Naive thymus-derived CD8-positive, alpha-beta T cell (primary cell): ENCODE measurements at regions not wholly inside any gene's neighbourhood (a gene's known extent, or its start where the extent isn't known, plus 50 kb on each side); places are given as distances from the start of the nearest gene placed in this dataset.

ENCODE experiments used
- ATAC-seq, 2 donors: fragments of 150-1000 bp; cut with Tn5 transposase in 1 of 2; sonication (Bioruptor Pico), chemical (Tn5 transposase) in 1 of 2; 1 replicate in 1 of 2; 2 replicates in 1 of 2; pipeline ENCODE4 v1.10.0; 2021; ENCODE audit warnings: mild to moderate bottlenecking in 2 of 2, moderate library complexity in 2 of 2
- POLR2A ChIA-PET: fragments of 350-600 bp; sonication (Branson Sonifier 250); formaldehyde crosslinking; loops from one replicate; lab custom pipeline; 2021; ENCODE audit warnings: antibody characterized with exemption; lab: Charles Lee
- DNase-seq, 10 donors: peaks; one replicate each; pipeline versions ENCODE4 v3.0.0 to v3.0.0-alpha.2; 2020 to 2022
- H3K27ac Mint-ChIP-seq, 10 donors: one replicate each; pipeline ENCODE4 v1.8.0; 2020 to 2022; ENCODE audit warnings: mild to moderate bottlenecking in 10 of 10, mixed read lengths in 10 of 10, moderate library complexity in 4 of 10, inconsistent platforms in 1 of 10
- H3K27me3 Mint-ChIP-seq, 5 donors: one replicate each; pipeline ENCODE4 v1.8.0; 2021 to 2022; ENCODE audit warnings: mixed read lengths in 5 of 5
- H3K36me3 Mint-ChIP-seq, 3 donors: one replicate each; pipeline ENCODE4 v1.8.0; 2020 to 2022; ENCODE audit warnings: mixed read lengths in 3 of 3, mild to moderate bottlenecking in 2 of 3, inconsistent platforms in 1 of 3
- H3K4me1 Mint-ChIP-seq, 4 donors: one replicate each; pipeline ENCODE4 v1.8.0; 2021 to 2022; ENCODE audit warnings: mixed read lengths in 4 of 4
- H3K4me3 Mint-ChIP-seq, 10 donors: one replicate each; pipeline ENCODE4 v1.8.0; 2020 to 2022; ENCODE audit warnings: mild to moderate bottlenecking in 10 of 10, mixed read lengths in 10 of 10, moderate library complexity in 6 of 10, inconsistent platforms in 1 of 10
- H3K9me3 Mint-ChIP-seq, 9 donors: one replicate each; pipeline ENCODE4 v1.8.0; 2020 to 2022; ENCODE audit warnings: mixed read lengths in 9 of 9, mild to moderate bottlenecking in 3 of 9, inconsistent platforms in 1 of 9, moderate library complexity in 1 of 9

GRCh38 chr11:116176484-116177005, 596.2 kb downstream of the BUD13 start:
- H3K4me1 Mint-ChIP-seq: no peaks in the 10 kb centered on the region
- H3K4me3 Mint-ChIP-seq: no peak overlapping the region
- DNase-seq (no peak), ATAC-seq (no peak)
- POLR2A ChIA-PET: no interaction called here
- H3K36me3 Mint-ChIP-seq: no peaks in the 10 kb centered on the region
- H3K27me3 Mint-ChIP-seq: peaks cover 2 to 38% (median 13%) of the 10 kb centered on the region in 5 donors
- H3K27ac Mint-ChIP-seq: peak overlapping the region in 1 of 10 donors; percentile 66
- H3K9me3 Mint-ChIP-seq: peaks cover 0 to 2% (median 0%) of the 10 kb centered on the region in 9 donors

GRCh38 chr11:116175707-116176106, 597.1 kb downstream of the BUD13 start:
- Mint-ChIP-seq H3K4me1 (no peaks in the 10 kb centered on the region), H3K9me3 (peaks cover 0 to 2% (median 0%) of the 10 kb centered on the region in 9 donors), H3K27ac (no peak overlapping the region), H3K27me3 (peaks cover 2 to 38% (median 13%) of the 10 kb centered on the region in 5 donors), H3K4me3 (no peak overlapping the region), H3K36me3 (no peaks in the 10 kb centered on the region)
- ATAC-seq (no peak), DNase-seq (no peak)
- POLR2A ChIA-PET: interaction anchor here (0.6 kb wide), 1 partner anchor 16 kb away, joined by 3 read pairs; no protein-coding TSS in a partner anchor

GRCh38 chr11:116173941-116174911, 598.6 kb downstream of the BUD13 start:
- H3K36me3 Mint-ChIP-seq: no peaks in the 10 kb centered on the region
- H3K27ac Mint-ChIP-seq: no peak overlapping the region
- H3K4me3 Mint-ChIP-seq: no peak overlapping the region
- ATAC-seq (no peak), DNase-seq (no peak)
- peaks cover 2 to 51% (median 10%) of the 10 kb centered on the region in 5 donors for H3K27me3 Mint-ChIP-seq
- peaks cover 0 to 2% (median 0%) of the 10 kb centered on the region in 9 donors for H3K9me3 Mint-ChIP-seq
- POLR2A ChIA-PET: no interaction called here
- no peaks in the 10 kb centered on the region for H3K4me1 Mint-ChIP-seq

GRCh38 chr11:116173506-116173905, 599.3 kb downstream of the BUD13 start:
- ATAC-seq (no peak), DNase-seq (no peak)
- Mint-ChIP-seq H3K36me3 (no peaks in the 10 kb centered on the region), H3K27ac (no peak overlapping the region), H3K4me3 (no peak overlapping the region), H3K27me3 (peaks cover 2 to 58% (median 9%) of the 10 kb centered on the region in 5 donors), H3K9me3 (peaks cover 0 to 2% (median 0%) of the 10 kb centered on the region in 9 donors), H3K4me1 (no peaks in the 10 kb centered on the region)
- POLR2A ChIA-PET: no interaction called here

- ATAC-seq (no peak), DNase-seq (no peak)
- POLR2A ChIA-PET: no interaction called here
- Mint-ChIP-seq H3K9me3 (peaks cover 0 to 2% (median 0%) of the 10 kb centered on the region in 9 donors), H3K36me3 (no peaks in the 10 kb centered on the region), H3K4me3 (no peak overlapping the region), H3K27ac (no peak overlapping the region), H3K4me1 (no peaks in the 10 kb centered on the region), H3K27me3 (peaks cover 2 to 62% (median 12%) of the 10 kb centered on the region in 5 donors)
Measured at GRCh38 chr11:116172851-116173250, 599.9 kb downstream of the BUD13 start.

GRCh38 chr11:116172156-116172555, 600.6 kb downstream of the BUD13 start:
- POLR2A ChIA-PET: no interaction called here

GRCh38 chr11:116171271-116172140, 601.3 kb downstream of the BUD13 start:
- POLR2A ChIA-PET: no interaction called here
- Mint-ChIP-seq H3K27ac (no peak overlapping the region), H3K36me3 (no peaks in the 10 kb centered on the region), H3K4me1 (no peaks in the 10 kb centered on the region), H3K4me3 (no peak overlapping the region), H3K9me3 (peaks cover 0 to 2% (median 0%) of the 10 kb centered on the region in 9 donors), H3K27me3 (peaks cover 2 to 50% (median 10%) of the 10 kb centered on the region in 5 donors)
- DNase-seq: no peak
- ATAC-seq: no peak

More at GRCh38 chr11:116172156-116172555, 600.6 kb downstream of the BUD13 start:
- DNase-seq: no peak
- H3K9me3 Mint-ChIP-seq: peaks cover 0 to 2% (median 0%) of the 10 kb centered on the region in 9 donors
- H3K4me1 Mint-ChIP-seq: no peaks in the 10 kb centered on the region
- no peak overlapping the region for H3K4me3 Mint-ChIP-seq
- H3K27ac Mint-ChIP-seq: no peak overlapping the region
- no peak for ATAC-seq
- H3K27me3 Mint-ChIP-seq: peaks cover 2 to 57% (median 12%) of the 10 kb centered on the region in 5 donors
- no peaks in the 10 kb centered on the region for H3K36me3 Mint-ChIP-seq

- Mint-ChIP-seq H3K36me3 (no peaks in the 10 kb centered on the region), H3K27me3 (peaks cover 2 to 45% (median 9%) of the 10 kb centered on the region in 5 donors), H3K4me1 (no peaks in the 10 kb centered on the region), H3K27ac (no peak overlapping the region), H3K4me3 (no peak overlapping the region), H3K9me3 (peaks cover 0 to 2% (median 0%) of the 10 kb centered on the region in 9 donors)
- POLR2A ChIA-PET: no interaction called here
- ATAC-seq (no peak), DNase-seq (no peak)
Measured at GRCh38 chr11:116170526-116171120, 602.2 kb downstream of the BUD13 start.

- Mint-ChIP-seq H3K27ac (no peak overlapping the region), H3K27me3 (peaks cover 2 to 53% (median 12%) of the 10 kb centered on the region in 5 donors), H3K36me3 (no peaks in the 10 kb centered on the region), H3K4me3 (no peak overlapping the region), H3K4me1 (no peaks in the 10 kb centered on the region), H3K9me3 (peaks cover 0 to 4% (median 0%) of the 10 kb centered on the region in 9 donors)
- DNase-seq (no peak), ATAC-seq (no peak)
- POLR2A ChIA-PET: no interaction called here
Measured at GRCh38 chr11:116169776-116170175, 603.0 kb downstream of the BUD13 start.

- Mint-ChIP-seq H3K4me1 (no peaks in the 10 kb centered on the region), H3K9me3 (peaks cover 0 to 4% (median 0%) of the 10 kb centered on the region in 9 donors), H3K27me3 (peaks cover under 1 to 47% (median 11%) of the 10 kb centered on the region in 5 donors), H3K4me3 (no peak overlapping the region), H3K36me3 (no peaks in the 10 kb centered on the region), H3K27ac (no peak overlapping the region)
- DNase-seq: no peak
- POLR2A ChIA-PET: no interaction called here
- ATAC-seq: no peak
Measured at GRCh38 chr11:116168459-116168787, 604.4 kb downstream of the BUD13 start.

- ATAC-seq (no peak), DNase-seq (no peak)
- Mint-ChIP-seq H3K9me3 (peaks cover 0 to 4% (median 0%) of the 10 kb centered on the region in 9 donors), H3K27ac (no peak overlapping the region), H3K4me3 (no peak overlapping the region), H3K36me3 (no peaks in the 10 kb centered on the region), H3K4me1 (no peaks in the 10 kb centered on the region), H3K27me3 (peaks cover 5 to 49% (median 11%) of the 10 kb centered on the region in 5 donors)
- POLR2A ChIA-PET: no interaction called here
Measured at GRCh38 chr11:116167706-116168458, 604.9 kb downstream of the BUD13 start.
